ENCODE measurements at regions not wholly inside any gene's neighbourhood (a gene's known extent, or its start where the extent isn't known, plus 50 kb on each side); places are given as distances from the start of the nearest gene placed in this dataset.

- no peaks in the 10 kb centered on the region for H3K27me3 ChIP-seq
- no peak overlapping the region for H3K4me3 ChIP-seq
- DNase-seq (ENCODE audit: low spot score) = no peak
- no peaks in the 10 kb centered on the region for H4K20me1 ChIP-seq (ENCODE audit: insufficient read depth, poor library complexity, severe bottlenecking)
- no peaks in the 10 kb centered on the region for H3K36me3 ChIP-seq (replicated peaks; ENCODE audit: insufficient read depth, low read depth)
- no peak overlapping the region for H3K4me2 ChIP-seq
- H3K27ac ChIP-seq = no peak overlapping the region
- H3K4me1 ChIP-seq (ENCODE audit: insufficient read depth) = no peaks in the 10 kb centered on the region
- H3K9me2 ChIP-seq (replicated peaks; ENCODE audit: insufficient read depth) = no peaks in the 10 kb centered on the region
- no peak overlapping the region for H2AFZ ChIP-seq
- no peak for TF ChIP-seq EZH2phosphoT487 (IDR thresholded peaks at IDR 0.05; ENCODE audit: low read depth, severe bottlenecking, unreplicated experiment)
- no peak for TF ChIP-seq CTCF (IDR thresholded peaks at IDR 0.05; ENCODE audit: poor library complexity)
- TF ChIP-seq EZH2 (IDR thresholded peaks at IDR 0.05; ENCODE audit: borderline replicate concordance) = no peak
- H3K9me3 ChIP-seq (ENCODE audit: low read depth) = no peaks in the 10 kb centered on the region
- H3K79me2 ChIP-seq = no peaks in the 10 kb centered on the region
- 72% methylated on average over 2 of the region's 2 CpGs for WGBS (ENCODE audit: low lambda C conversion rate, missing lambda C conversion rate)
Measured at GRCh38 chr5:173534664-173535063, 81.8 kb downstream of the BOD1 start.

- TF ChIP-seq EZH2phosphoT487 (IDR thresholded peaks at IDR 0.05; ENCODE audit: low read depth, severe bottlenecking, unreplicated experiment) (no peak), EZH2 (IDR thresholded peaks at IDR 0.05; ENCODE audit: borderline replicate concordance) (no peak), CTCF (IDR thresholded peaks at IDR 0.05; ENCODE audit: poor library complexity) (no peak)
- no peak for DNase-seq (ENCODE audit: low spot score)
- Histone ChIP-seq H3K27me3 (no peaks in the 10 kb centered on the region), H3K4me1 (ENCODE audit: insufficient read depth) (no peaks in the 10 kb centered on the region), H4K20me1 (ENCODE audit: insufficient read depth, poor library complexity, severe bottlenecking) (no peaks in the 10 kb centered on the region), H3K9me2 (replicated peaks; ENCODE audit: insufficient read depth) (no peaks in the 10 kb centered on the region), H3K9me3 (ENCODE audit: low read depth) (no peaks in the 10 kb centered on the region), H3K4me3 (no peak overlapping the region), H3K36me3 (replicated peaks; ENCODE audit: insufficient read depth, low read depth) (no peaks in the 10 kb centered on the region), H2AFZ (no peak overlapping the region), H3K4me2 (no peak overlapping the region), H3K79me2 (no peaks in the 10 kb centered on the region), H3K27ac (no peak overlapping the region)
- WGBS (ENCODE audit: low lambda C conversion rate, missing lambda C conversion rate) = 28% methylated on average over 1 of the region's 1 CpG
Measured at GRCh38 chr5:173534031-173534430, 82.4 kb downstream of the BOD1 start.

GRCh38 chr5:173532689-173533250 lies 83.7 kb downstream of the BOD1 start:
- no peak for TF ChIP-seq CTCF (IDR thresholded peaks at IDR 0.05; ENCODE audit: poor library complexity)
- no peak for TF ChIP-seq EZH2phosphoT487 (IDR thresholded peaks at IDR 0.05; ENCODE audit: low read depth, severe bottlenecking, unreplicated experiment)
- TF ChIP-seq EZH2 (IDR thresholded peaks at IDR 0.05; ENCODE audit: borderline replicate concordance) = no peak
- 89% methylated on average over 6 of the region's 6 CpGs for WGBS (ENCODE audit: low lambda C conversion rate, missing lambda C conversion rate)
- no peaks in the 10 kb centered on the region for H3K27me3 ChIP-seq
- no peak overlapping the region for H3K4me2 ChIP-seq
- H2AFZ ChIP-seq = no peak overlapping the region
- H3K27ac ChIP-seq = no peak overlapping the region
- no peaks in the 10 kb centered on the region for H3K9me3 ChIP-seq (ENCODE audit: low read depth)
- no peaks in the 10 kb centered on the region for H3K9me2 ChIP-seq (replicated peaks; ENCODE audit: insufficient read depth)
- H3K79me2 ChIP-seq = no peaks in the 10 kb centered on the region
- no peaks in the 10 kb centered on the region for H4K20me1 ChIP-seq (ENCODE audit: insufficient read depth, poor library complexity, severe bottlenecking)
- DNase-seq (ENCODE audit: low spot score) = no peak
- H3K4me3 ChIP-seq = no peak overlapping the region
- H3K4me1 ChIP-seq (ENCODE audit: insufficient read depth) = no peaks in the 10 kb centered on the region
- H3K36me3 ChIP-seq (replicated peaks; ENCODE audit: insufficient read depth, low read depth) = no peaks in the 10 kb centered on the region

GRCh38 chr5:173531863-173532262 lies 84.6 kb downstream of the BOD1 start:
- TF ChIP-seq CTCF (IDR thresholded peaks at IDR 0.05; ENCODE audit: poor library complexity) (no peak), EZH2 (IDR thresholded peaks at IDR 0.05; ENCODE audit: borderline replicate concordance) (no peak), EZH2phosphoT487 (IDR thresholded peaks at IDR 0.05; ENCODE audit: low read depth, severe bottlenecking, unreplicated experiment) (no peak)

More at GRCh38 chr5:173531863-173532262, 84.6 kb downstream of the BOD1 start:
- no peaks in the 10 kb centered on the region for H3K79me2 ChIP-seq
- 90% methylated on average over 9 of the region's 9 CpGs for WGBS (ENCODE audit: low lambda C conversion rate, missing lambda C conversion rate)
- no peak overlapping the region for H3K27ac ChIP-seq
- H3K4me2 ChIP-seq = no peak overlapping the region
- no peaks in the 10 kb centered on the region for H4K20me1 ChIP-seq (ENCODE audit: insufficient read depth, poor library complexity, severe bottlenecking)
- H2AFZ ChIP-seq = no peak overlapping the region
- H3K4me3 ChIP-seq = no peak overlapping the region
- H3K36me3 ChIP-seq (replicated peaks; ENCODE audit: insufficient read depth, low read depth) = no peaks in the 10 kb centered on the region
- no peaks in the 10 kb centered on the region for H3K9me2 ChIP-seq (replicated peaks; ENCODE audit: insufficient read depth)
- no peak for DNase-seq (ENCODE audit: low spot score)
- H3K9me3 ChIP-seq (ENCODE audit: low read depth) = no peaks in the 10 kb centered on the region
- H3K4me1 ChIP-seq (ENCODE audit: insufficient read depth) = no peaks in the 10 kb centered on the region
- no peaks in the 10 kb centered on the region for H3K27me3 ChIP-seq

Data from hepatocyte (in vitro differentiated cells).